ENCODE measurements at regions not wholly inside any gene's neighbourhood (a gene's known extent, or its start where the extent isn't known, plus 50 kb on each side); places are given as distances from the start of the nearest gene placed in this dataset.

GRCh38 chr16:66013486-66013885 lies 353.0 kb upstream of the CDH5 start:
- CTCF ChIA-PET (ENCODE audit: partially characterized antibody), result interaction anchor here (1.3 kb wide), 1 partner anchor 12 kb away, joined by 5 read pairs; no protein-coding TSS in a partner anchor
- TF ChIP-seq CTBP2 (IDR thresholded peaks at IDR 0.05; ENCODE audit: borderline replicate concordance, insufficient read depth, insufficient read length, low read length), result no peak
- no peak for TF ChIP-seq RNF2 (IDR thresholded peaks at IDR 0.05; ENCODE audit: borderline replicate concordance, low read depth, low read length, missing control alignments, poor library complexity, severe bottlenecking)
- TF ChIP-seq NRF1 (IDR thresholded peaks at IDR 0.05; ENCODE audit: low read depth, low read length), result no peak
- TF ChIP-seq, protein P1, sequence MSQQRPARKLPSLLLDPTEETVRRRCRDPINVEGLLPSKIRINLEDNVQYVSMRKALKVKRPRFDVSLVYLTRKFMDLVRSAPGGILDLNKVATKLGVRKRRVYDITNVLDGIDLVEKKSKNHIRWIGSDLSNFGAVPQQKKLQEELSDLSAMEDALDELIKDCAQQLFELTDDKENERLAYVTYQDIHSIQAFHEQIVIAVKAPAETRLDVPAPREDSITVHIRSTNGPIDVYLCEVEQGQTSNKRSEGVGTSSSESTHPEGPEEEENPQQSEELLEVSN (IDR thresholded peaks at IDR 0.05), result no peak
- TF ChIP-seq SP4 (IDR thresholded peaks at IDR 0.05; ENCODE audit: low read length), result no peak
- TF ChIP-seq SP1 (IDR thresholded peaks at IDR 0.05; ENCODE audit: low read depth, low read length), result no peak
- TF ChIP-seq MAX (IDR thresholded peaks at IDR 0.05), result no peak
- TF ChIP-seq EP300 (IDR thresholded peaks at IDR 0.05; ENCODE audit: borderline replicate concordance in 1 of 2, low read depth in 2 of 2, low read length in 2 of 2), result no peak
- TF ChIP-seq HDAC2 (IDR thresholded peaks at IDR 0.05; ENCODE audit: borderline replicate concordance in 1 of 2, low read depth in 2 of 2, low read length in 2 of 2), result no peak
- no peak for TF ChIP-seq KDM1A (IDR thresholded peaks at IDR 0.05; ENCODE audit: borderline replicate concordance, low read length)
- no peak for TF ChIP-seq GABPA (IDR thresholded peaks at IDR 0.05; ENCODE audit: borderline replicate concordance, insufficient read depth, low read length)
- no peak for TF ChIP-seq TBP (IDR thresholded peaks at IDR 0.05; ENCODE audit: low read depth, low read length)
- no peak for TF ChIP-seq CHD1 (IDR thresholded peaks at IDR 0.05; ENCODE audit: low read depth, low read length)
- TF ChIP-seq SIX5 (IDR thresholded peaks at IDR 0.05; ENCODE audit: low read depth, low read length), result no peak

More at GRCh38 chr16:66013486-66013885, 353.0 kb upstream of the CDH5 start:
- Histone ChIP-seq H2BK12ac (ENCODE audit: low read depth, low read length) (no peak overlapping the region), H3K56ac (replicated peaks; ENCODE audit: insufficient read length, low read depth, low read length) (no peak overlapping the region), H4K91ac (replicated peaks; ENCODE audit: insufficient read length, low read length) (no peak overlapping the region), H2AFZ (ENCODE audit: low read length) (no peak overlapping the region), H3K4ac (replicated peaks; ENCODE audit: insufficient read length, low read depth, low read length) (no peak overlapping the region), H3K79me2 (ENCODE audit: control insufficient read depth in 1 of 2, insufficient read depth in 2 of 2, low read length in 2 of 2) (no peaks in the 10 kb centered on the region), H3K27me3 (replicated peaks in 1 of 4; ENCODE audit: control insufficient read depth in 3 of 4, extremely low read depth in 1 of 4, insufficient read depth in 3 of 4, low read length in 3 of 4) (no peaks in the 10 kb centered on the region), H3K79me1 (ENCODE audit: low read depth, low read length) (no peaks in the 10 kb centered on the region), H4K20me1 (replicated peaks in 1 of 2; ENCODE audit: control insufficient read depth in 1 of 2, insufficient read depth in 2 of 2, low read length in 2 of 2) (no peaks in the 10 kb centered on the region), H4K8ac (ENCODE audit: extremely low read depth, insufficient read depth, low read length) (no peak overlapping the region), H3K27ac (ENCODE audit: low read depth, low read length) (no peak overlapping the region), H3K23me2 (ENCODE audit: low read depth, low read length) (no peaks in the 10 kb centered on the region), H3K4me2 (ENCODE audit: insufficient read depth in 1 of 2, low read depth in 2 of 2, low read length in 2 of 2) (no peak overlapping the region), H3K36me3 (ENCODE audit: control insufficient read depth in 2 of 4, insufficient read depth in 4 of 4, low read length in 3 of 4) (no peaks in the 10 kb centered on the region), H3K9me3 (ENCODE audit: insufficient read depth in 2 of 2, low read depth in 1 of 2, low read length in 1 of 2) (no peaks in the 10 kb centered on the region), H3K4me3 (ENCODE audit: extremely low read depth in 1 of 4, insufficient read depth in 2 of 4, low read depth in 3 of 4, low read length in 4 of 4) (no peak overlapping the region), H3K9ac (replicated peaks in 1 of 4; ENCODE audit: extremely low read depth in 1 of 4, low read depth in 3 of 4, low read length in 3 of 4) (no peak overlapping the region), H4K5ac (ENCODE audit: insufficient read length, low read depth, low read length) (no peak overlapping the region), H3K4me1 (replicated peaks in 1 of 4; ENCODE audit: control insufficient read depth in 3 of 4, insufficient read depth in 4 of 4, low read length in 3 of 4) (no peaks in the 10 kb centered on the region), H3K23ac (ENCODE audit: insufficient read length) (no peak overlapping the region), H3K18ac (ENCODE audit: extremely low read depth, low read length) (no peak overlapping the region), H2BK5ac (ENCODE audit: low read depth, low read length) (no peak overlapping the region), H3K14ac (ENCODE audit: insufficient read length) (no peak overlapping the region), H2BK15ac (ENCODE audit: low read length) (no peak overlapping the region), H2AK5ac (ENCODE audit: low read depth, low read length) (no peak overlapping the region), H2BK120ac (replicated peaks; ENCODE audit: low read depth, low read length) (no peak overlapping the region), H2BK20ac (ENCODE audit: low read length) (no peak overlapping the region)
- POLR2A ChIA-PET (ENCODE audit: partially characterized antibody), result no interaction called here
- FAIRE-seq (no peak), DNase-seq (ENCODE audit: low read depth in 1 of 2, low spot score in 2 of 2) (no peak)
- 91% methylated on average over 2 of the region's 2 CpGs; no CpG with 5 or more reads in 1 of the 2 experiments for WGBS, 2 experiments (ENCODE audit: extremely low coverage in 1 of 2, insufficient coverage in 1 of 2, insufficient read length in 1 of 2, insufficient replicate concordance in 2 of 2, low coverage in 1 of 2, low lambda C conversion rate in 2 of 2, missing lambda C conversion rate in 1 of 2)

All from H1 (cell line).